Activated T-cell treated with anti-CD3 and anti-CD28 coated beads, Interleukin-2, amount 50 U/mL, for 1 hour (primary cell): ENCODE measurements at regions not wholly inside any gene's neighbourhood (a gene's known extent, or its start where the extent isn't known, plus 50 kb on each side); places are given as distances from the start of the nearest gene placed in this dataset.
"Not testable (repeated sequence)": the region's sequence is repeated elsewhere in the genome, so short reads cannot be mapped to it uniquely, and the experiment has no call there.

Experiments used
- DNase-seq: peaks from one replicate; pipeline ENCODE4 v3.0.0-alpha.2; 2020

DNA sequence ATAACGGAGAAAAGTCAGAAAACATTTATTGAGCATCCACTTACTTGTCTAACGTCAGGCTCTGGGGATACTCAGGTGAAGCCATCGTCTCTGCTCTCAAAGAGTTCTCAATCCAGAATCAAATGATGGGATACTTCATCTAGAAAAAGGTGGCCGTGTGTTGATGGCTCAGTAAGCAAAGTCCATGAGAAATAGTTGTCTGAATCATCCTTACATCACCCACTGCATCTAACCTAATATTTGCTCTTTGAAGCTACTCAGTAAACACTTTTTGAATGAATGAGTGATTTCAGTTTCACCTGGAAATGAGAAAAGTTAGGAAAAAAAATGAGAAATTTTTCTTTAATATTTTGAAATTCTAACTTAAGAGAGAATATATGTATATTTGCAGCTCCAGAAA is 155.3 kb upstream of the PKN2 start:
- DNase-seq: no peak

DNA sequence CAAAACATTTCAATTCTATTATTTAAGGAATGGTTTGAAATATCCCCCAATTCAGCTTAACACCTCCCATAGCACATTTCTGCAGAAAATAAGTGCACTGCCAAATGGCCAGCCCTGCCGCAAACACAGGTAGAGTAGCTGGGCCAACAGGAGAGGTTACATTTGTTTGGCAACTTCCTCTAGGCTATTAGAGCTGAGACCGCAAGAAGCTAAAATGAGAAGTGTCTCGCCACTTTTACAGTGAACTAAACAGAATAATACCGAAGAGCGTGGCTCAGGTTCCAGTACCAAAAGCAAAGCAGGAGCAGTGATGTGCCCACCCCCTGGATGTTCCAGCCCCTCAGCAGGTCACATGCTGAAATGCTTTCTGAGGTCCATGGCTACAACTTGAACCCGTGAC is 154.5 kb upstream of the PKN2 start:
- no peak for DNase-seq

DNA sequence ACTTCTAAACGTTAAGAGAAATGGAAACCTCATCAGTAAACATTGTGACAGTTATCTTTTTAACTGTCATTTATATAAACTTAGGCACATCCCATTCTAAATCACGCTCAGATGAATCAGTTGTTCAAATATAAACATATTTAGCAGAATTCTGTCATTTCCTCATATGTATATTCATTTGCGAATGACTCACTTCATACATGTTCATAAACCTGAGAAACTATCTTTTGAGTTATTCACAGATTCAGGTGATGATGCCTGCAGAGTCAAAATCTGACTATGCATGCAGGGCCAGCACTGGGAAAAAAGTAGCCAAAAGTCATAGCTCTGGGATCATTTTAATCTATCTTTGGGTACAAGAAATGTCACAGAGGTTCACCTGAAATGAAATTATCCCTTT is 153.8 kb upstream of the PKN2 start:
- DNase-seq: no peak

DNA sequence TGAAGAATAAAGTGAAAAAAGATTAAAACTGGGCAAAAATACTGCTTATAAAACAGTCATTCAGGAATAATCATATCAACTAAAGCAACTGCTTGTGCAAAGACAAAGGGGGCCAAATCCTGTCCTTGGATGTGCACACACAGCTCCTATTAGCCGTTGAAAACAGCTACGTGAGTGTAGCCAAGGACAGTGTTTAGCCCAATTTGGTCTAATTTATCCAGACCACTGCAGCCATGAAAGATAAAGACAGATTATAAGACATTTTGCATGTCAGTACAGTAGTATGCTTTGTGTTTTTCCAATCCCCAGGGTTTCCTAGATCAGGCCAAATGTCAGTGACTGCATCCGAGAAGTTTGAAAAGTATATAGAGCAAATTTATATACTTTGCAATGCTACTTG is 146.3 kb upstream of the PKN2 start:
- DNase-seq: no peak

DNA sequence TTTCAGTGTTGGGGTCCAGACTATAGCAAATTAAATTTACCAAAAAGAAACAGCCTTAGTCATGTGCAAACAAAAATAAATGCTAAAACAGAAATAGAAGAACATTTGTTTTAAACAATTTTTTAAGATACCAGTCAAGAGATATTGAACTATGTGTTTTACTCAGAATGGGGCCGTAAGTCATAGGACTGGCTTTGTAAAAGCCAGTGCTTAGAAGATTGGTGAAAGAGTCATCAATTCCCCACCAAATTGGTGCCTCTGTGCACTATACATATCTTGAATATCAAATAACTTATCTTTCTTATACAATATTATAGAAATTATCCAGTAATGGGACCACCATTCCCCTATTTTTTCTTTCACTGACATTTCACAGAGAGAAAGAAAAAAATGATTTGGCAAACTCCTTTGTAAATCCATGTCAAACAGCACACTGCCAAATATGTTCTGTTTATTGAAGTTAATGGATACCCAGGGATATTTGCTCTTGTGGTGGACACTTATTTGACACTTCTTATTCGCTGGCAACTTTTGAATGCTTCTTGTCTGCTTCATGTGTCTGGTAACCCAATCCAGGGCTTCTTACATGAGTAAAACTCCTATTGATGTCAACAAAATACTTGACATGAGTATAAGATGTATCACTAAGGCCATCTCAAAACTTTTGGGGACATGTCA is 145.7 kb upstream of the PKN2 start:
- DNase-seq: no peak

DNA sequence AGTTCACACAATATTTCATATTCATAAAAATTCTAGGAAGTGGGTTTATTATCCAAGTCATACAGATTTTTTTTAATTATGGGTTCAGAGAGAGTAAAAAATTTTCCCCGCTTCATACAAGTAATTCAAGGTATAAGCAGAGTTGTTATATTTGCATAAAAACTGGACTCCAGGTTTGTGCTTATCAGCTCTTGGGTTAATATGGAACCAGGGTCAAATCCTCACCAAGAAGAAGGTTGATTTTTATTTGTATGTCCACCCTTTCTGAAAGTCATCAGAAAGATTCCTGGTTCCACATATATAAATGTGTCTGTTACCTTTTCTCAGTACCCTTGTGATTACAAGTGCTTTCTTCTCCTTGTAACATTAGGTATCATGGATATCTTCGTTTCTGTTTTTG is 143.8 kb upstream of the PKN2 start:
- no peak for DNase-seq

DNA sequence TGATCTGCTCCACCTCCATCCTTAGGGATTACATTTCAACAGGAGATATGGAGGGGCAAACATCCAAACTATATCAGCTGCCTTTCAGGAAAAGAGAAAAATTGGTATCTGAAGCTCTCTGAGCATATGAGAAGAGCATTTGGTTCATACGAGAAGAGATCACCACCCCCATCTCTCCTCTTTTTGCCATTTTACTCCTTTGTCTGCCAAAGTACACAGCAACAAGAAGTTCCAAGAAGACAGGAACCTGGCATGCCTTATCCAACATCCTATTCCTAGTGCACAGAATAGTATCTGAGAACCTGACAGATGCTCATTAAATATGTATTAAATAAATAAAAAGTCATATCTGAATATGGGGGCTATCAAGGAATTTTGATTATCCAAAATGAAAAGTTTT is 142.5 kb upstream of the PKN2 start:
- DNase-seq: no peak

DNA sequence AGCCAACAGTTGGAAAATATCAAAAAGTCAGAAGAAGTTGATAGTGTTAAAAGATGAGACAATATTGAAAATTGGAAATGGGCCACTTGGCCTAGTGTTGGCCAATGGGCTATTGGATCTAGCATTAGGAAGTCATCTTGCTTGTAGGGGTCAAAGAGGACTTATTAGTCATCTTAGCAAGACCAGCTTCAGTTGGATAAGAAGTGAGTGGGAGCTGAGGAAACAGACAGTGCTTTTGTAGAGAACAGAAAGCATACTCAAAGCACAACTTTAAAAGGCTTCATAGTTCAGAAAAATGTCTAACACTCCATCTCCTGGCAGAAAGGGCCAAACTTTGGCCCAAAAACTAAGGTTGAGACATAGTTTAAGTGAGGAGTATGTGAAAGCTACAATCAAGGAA is 139.9 kb upstream of the PKN2 start:
- no peak for DNase-seq

DNA sequence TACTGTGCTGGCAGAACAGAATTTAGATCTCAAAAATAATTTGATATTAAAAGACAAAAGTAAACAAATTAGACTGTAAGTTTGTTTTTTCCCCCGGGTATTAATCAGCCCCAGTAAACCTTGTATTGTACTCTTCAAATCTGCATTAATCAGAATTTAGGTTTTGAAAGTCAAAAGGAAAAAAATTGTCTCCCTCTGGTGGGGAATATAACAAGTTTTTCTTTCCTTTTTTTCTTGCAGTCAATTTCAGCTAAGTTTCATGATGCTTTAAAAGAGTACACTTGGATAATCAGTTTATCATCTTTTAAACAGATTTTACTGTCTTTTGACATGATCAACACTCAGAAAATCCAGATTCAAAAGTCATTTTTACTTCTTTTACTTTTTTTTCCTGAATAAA is 134.5 kb upstream of the PKN2 start:
- DNase-seq: no peak

DNA sequence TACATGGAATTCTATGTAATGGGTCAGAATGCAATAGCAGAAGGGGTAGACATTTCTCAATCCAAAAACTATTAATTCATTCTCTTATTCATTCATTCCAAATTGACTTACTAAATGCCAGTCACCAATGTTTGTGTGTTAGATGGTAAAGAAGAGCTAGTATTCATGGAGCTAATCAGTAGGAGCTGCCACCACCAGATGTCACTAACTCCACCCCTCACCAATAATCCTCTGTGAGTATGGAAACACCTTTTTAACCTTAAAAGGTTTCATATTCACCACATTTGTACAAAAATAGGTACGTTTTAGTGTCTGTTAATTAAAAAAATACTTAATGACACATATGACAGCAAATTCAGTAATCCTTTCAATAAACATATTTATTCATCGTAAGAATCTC is 131.8 kb upstream of the PKN2 start:
- no peak for DNase-seq

DNA sequence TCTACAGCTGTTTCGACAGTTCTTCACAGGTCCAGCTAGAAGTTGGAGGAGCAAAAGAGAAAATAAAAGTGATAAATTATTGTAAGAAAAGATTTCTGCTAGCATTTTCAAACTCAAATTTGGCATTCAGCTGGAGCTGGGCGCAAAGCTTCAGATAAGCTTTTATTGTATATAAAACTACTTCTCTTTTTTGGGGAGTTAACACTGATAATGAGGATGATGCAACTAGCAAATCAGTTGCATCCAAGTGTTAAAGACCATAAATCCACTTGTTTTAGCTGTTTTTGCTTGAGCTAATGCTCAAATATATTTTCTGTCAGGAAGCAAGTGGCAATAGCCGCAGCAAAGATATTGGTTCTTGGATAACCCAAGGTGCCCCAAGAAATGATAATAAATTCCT is 127.1 kb upstream of the PKN2 start:
- no peak for DNase-seq

DNA sequence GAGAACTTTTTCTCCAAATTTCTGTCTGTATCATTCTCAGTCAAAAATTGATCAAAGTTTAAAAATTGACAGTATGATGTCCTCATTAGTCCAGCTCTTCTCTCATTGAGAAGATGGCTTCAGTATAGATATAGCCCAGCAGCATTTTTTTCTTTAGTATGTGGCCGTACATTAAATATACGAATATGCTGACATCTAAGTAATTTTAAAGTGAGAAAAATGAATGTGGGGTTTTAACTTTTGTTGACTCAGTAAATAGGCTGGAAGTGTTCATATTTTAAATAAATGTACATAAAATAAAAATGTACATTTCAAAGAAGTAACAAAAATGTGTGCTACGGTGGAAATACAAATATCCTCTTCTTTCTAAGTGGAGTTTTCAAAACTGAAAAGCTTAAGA is 123.5 kb upstream of the PKN2 start:
- no peak for DNase-seq

DNA sequence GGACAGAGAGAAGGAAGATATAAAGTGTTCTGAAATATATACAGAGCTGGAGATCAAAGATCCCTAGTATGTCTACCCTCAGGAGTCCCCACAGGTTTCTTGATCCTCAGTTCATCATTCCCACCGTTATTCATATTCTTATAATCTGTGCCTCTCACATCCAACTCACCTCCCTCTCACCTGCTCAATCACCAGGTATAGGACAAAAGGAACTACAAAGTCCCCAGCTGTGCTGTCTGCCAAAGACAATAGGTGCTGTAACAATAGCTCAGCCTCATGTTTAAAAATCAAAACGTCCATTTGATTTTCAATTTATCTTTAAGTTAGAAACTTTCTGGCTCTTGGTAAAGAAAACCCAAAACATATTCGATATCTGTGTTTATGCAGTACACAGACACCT is 121.1 kb upstream of the PKN2 start:
- DNase-seq: no peak

DNA sequence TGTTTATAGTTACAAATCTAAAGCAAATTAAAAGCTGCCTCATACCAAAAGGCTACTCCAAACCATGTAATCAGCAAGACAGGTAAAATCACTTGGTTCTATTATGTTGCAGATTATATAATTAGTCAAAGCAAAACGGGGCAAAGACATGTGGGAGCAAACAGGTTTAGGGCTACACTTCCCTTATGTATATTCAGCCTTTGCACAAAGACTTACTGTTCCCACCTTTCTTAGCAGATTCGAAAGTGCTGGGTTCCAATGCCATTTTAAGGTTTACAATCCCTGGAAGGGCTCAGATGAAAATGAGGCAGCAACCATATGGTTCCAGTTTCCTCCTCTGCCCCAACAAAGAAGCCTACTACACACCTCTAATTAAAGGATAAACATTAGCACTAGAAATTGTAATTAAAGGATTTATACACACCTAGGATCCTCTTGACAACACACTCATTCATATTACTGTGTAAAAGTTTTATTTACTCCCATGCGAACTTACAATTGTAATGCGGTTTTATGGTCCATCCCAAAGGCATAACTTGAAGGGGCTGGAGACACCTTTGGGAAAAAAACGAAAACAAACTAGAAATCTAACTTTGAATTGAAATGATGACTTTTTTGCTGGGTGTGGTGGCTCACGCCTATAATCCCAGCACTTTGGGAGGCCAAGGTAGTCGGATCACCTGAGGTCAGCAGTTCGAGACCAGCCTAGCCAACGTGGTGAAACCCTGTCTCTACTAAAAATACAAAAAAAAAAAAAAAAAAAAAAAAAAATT is 117.3 kb upstream of the PKN2 start:
- no peak for DNase-seq

DNA sequence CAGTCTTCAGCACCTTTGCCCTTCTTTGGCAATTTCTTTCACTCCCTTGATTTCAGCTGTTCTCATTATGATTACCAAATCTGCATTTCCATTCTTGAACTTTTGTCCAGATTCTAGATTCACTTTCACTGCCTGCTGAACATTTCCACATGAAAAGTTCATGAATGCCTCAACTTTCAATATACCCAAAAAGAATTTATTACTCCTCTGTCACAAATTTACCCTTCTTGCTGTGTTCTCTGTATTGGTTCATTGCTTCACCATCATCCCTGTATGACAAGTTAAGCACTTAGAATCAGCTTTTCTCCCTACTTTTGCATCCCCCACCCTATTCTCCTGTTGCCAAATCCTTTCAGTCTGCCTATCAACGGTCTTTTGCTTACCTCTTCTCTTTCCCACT is 112.6 kb upstream of the PKN2 start:
- no peak for DNase-seq

DNA sequence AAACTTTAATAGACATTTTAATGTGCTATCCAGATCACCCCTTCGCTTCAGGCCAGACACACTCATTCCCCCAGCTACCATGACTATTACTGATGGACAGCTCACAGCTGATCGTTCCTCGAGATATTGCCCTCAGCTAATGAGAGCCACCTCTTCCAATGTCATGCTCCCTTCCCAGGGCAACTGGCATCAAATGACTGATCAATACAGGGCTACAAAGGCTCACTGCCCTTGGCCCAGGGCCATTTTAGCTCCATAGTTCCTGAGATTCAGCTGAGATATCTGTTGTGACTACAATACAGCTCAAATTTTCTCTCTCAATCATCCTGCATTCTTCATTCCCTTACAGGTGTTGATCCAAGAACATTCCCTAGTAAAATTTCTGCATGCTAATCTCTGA is 104.5 kb upstream of the PKN2 start:
- no peak for DNase-seq

DNA sequence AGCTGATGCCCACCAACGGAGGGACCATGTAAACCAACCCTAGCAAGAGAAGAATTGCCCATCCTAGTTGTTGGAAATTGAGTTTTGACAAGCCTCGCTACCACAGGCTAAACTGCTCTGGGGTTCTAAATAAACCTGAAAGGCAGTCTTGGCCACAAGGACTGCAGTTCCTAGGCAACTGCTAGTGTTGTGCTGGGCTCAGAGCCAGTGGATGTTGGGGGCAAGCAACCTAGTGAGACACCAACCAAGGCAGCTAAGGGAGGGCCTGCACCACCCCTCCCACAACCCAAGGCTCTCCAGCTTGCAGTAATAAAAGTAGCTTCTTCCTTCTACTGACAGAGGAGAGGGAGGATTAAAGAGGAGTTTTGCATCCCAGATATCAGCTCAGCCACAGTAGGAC is 102.4 kb upstream of the PKN2 start:
- no peak for DNase-seq

DNA sequence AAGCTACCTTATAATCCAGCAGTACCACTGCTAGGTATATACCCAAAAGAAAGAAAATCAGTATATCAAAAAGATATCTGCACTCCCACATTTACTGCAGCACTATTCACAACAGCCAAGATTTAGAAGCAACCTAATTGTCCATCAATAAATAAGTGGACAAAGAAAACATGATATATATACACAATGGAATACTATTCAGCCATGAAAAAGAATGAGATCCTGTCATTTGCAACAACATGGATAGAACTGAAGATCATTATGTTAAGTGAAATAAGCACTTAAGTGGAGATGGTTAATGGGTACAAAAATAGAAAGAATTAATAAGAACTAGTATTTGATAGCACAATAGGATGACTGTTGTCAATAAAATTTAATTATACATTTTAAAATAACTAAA is 90.7 kb upstream of the PKN2 start:
- no peak for DNase-seq

DNA sequence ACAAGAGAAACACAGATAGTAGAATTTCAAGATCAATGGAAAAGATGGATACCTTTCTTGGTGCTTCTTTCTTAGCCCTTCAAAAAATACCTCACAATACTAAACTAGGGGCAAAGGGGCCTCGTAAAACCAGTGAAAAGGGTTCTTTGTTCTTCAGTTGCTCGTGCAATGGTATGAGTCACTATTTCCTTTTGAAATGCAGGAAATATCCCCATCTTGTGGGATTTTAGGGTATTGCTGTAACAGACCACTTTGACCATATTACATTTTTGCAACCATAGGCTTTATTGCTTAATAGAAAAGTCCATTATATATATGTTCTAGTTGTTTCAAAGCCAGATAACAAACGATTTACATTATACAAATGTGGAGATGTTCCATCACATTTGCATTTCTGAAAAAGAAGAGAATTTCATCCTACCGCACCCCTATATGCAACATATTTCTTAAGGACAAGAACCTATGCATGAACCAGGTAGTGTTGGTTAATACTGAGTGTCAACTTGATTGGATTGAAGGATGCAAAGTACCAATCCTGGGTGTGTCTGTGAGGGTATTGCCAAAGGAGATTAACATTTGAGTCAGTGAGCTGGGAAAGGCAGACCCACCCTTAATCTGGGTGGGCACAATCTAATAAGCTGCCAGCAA is 88.6 kb upstream of the PKN2 start:
- DNase-seq: no peak

DNA sequence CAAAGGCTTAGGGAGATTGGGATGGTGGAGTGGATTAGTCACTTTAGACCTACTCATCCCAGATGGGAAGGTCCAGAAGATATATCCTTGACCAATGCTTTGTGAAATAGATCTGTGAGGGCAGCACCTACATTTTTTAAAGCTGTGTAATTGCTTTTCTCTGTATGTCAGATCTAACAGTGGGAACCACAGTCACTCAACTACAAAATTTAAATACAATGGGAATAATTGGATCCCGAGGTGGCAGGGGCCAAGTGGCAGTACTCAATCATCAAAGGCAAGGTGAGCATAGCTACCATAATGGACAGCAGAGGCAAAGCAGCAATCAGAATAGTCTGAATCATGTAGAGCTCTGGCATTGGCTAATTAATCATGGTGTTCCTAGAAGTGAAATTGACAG is 86.1 kb upstream of the PKN2 start:
- not testable (repeated sequence) for DNase-seq

DNA sequence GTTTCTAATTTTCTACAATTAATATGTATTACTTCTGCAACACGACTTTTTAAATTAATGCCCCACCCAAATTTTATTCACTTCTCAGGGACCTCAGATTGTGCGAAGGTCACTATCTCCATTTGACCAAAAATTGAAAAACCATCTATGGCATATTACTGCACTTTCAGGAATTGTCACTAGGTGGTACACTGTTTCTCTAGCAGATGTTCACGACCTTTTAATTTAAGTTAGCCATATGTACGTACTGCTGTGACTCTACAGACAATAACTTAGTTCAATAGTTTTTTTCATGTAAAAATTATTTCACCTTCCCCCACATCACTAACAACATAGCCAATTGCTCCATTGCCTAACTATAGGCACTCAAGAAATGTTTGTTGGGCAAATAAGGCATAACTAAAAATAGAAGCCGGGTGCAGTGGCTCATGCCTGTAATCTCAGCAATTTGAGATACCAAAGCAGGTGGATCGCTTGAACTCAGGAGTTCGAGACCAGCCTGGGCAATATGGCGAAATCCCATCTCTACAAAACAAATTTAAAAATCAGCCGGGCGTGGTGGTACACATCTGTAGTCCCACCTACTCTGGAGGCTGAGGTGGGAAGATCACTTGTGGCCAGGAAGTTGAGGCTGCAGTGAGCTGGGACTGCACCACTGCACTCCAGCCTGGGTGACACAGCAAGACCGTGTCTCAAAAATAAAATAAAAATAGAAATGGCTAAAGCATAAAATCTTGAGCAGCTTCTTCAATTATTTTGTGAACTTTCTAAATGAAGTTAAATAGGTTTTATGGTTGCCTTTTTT is 75.7 kb upstream of the PKN2 start:
- DNase-seq: no peak

DNA sequence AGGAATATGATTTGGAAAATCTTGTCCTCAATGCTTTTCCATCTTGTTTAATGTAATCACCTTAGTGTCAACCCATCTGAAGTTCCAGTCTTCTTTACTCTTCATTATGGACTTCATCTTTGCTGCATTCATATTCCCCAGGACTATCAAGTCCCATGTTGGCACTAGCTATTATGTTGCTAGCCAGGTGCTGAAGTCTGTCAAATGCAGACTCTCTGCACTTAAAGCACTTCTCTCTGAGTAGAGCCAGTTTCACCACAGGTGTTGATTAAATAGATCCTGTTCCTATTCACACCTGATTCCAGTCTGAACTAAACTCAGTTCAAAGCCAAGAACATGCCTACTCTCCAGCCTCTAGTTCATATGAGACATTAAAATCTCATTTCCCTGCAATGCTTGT is 75.0 kb upstream of the PKN2 start:
- DNase-seq: no peak

DNA sequence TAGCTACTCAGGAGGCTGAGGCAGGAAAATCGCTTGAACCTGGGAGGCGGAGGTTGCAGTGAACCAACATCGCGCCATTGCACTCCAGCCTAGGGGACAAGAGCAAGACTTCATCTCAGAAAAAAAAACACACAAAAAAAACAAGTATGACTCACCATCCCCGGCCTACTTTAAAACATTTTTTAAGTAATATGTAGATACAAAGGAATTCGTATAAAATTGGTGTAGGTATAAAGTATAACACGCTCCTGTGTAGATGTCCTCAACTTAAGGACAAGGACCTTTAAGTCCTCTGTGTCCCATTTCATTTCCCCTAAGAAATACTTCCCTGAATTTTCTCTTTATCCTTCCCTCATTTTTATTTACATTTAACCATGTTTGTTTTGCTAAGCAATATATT is 73.4 kb upstream of the PKN2 start:
- DNase-seq: no peak

DNA sequence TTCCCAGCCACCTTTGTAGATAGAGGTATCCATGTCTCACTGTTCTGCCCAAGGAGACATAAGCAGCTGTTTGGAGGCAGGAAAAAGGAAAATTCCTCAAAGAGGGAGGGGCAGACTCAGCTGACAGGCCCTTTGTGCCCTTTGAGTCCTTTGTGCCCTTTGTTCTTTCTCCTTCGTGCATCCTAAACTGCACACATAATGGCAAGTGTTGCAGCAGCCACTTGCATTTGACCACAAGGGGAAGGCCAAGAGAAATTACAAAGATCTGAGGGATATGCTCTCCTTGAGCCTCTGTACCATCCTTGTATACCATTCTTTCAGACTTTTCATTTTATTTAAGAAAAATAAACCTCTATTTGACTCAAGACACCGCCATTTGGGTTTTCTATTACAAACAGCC is 71.8 kb upstream of the PKN2 start:
- no peak for DNase-seq
